Panc1 (cell line): ENCODE measurements at regions not wholly inside any gene's neighbourhood (a gene's known extent, or its start where the extent isn't known, plus 50 kb on each side); places are given as distances from the start of the nearest gene placed in this dataset.

ENCODE experiments used
- ATAC-seq: fragments of 200-7000 bp; cut with Tn5 transposase; 2 replicates; pipeline ENCODE4 v1.9.1; 2020; ENCODE audit warnings: mild to moderate bottlenecking, moderate library complexity
- BruUV-seq: library from RNA; stranded (reverse); fragments of 400-500 nt; replicated peaks from 2 replicates; lab custom pipeline; 2021; lab: Mats Ljungman, UMichigan
- CTCF ChIA-PET: fragments of 300-600 bp; sonication (Branson Sonifier 250); formaldehyde crosslinking; loops from one replicate; lab custom pipeline; 2022; ENCODE audit warnings: antibody characterized with exemption; lab: Charles Lee
- POLR2A ChIA-PET: fragments of 300-600 bp; sonication (Branson Sonifier 250); formaldehyde crosslinking; loops from one replicate; lab custom pipeline; 2022; ENCODE audit warnings: antibody characterized with exemption; lab: Charles Lee
- DNase-seq: peaks from one replicate; pipeline ENCODE4 v3.0.0-alpha.2; 2010; ENCODE audit warnings: low read depth, low spot score
- H3K27ac ChIP-seq: 2 replicates; pipeline ENCODE4 v1.5.1; 2011; ENCODE audit warnings: mild to moderate bottlenecking, low read length, inconsistent platforms
- H3K27me3 ChIP-seq: fragments of 200-500 bp; sonication (Bioruptor generic); 2 replicates; pipeline ENCODE4 v1.6.0; 2014; ENCODE audit warnings: low read length, inconsistent platforms; ENCODE audit not compliant: control insufficient read depth, insufficient read depth
- H3K36me3 ChIP-seq: fragments of 200-500 bp; sonication (Bioruptor generic); 2 replicates; pipeline ENCODE4 v1.5.1; 2014; ENCODE audit warnings: inconsistent platforms, mild to moderate bottlenecking, low read length, moderate library complexity; ENCODE audit not compliant: control insufficient read depth, insufficient read depth
- H3K4me1 ChIP-seq: 2 replicates; pipeline ENCODE4 v1.5.1; 2011; ENCODE audit warnings: inconsistent platforms, mild to moderate bottlenecking, low read length, moderate library complexity; ENCODE audit not compliant: control insufficient read depth, insufficient read depth
- H3K4me3 ChIP-seq, 2 experiments: 2 replicates each; pipeline ENCODE4 v1.5.1; 2011 to 2012; ENCODE audit warnings: low read depth in 2 of 2, low read length in 2 of 2, mild to moderate bottlenecking in 2 of 2, inconsistent platforms in 1 of 2, moderate library complexity in 1 of 2
- H3K9me3 ChIP-seq: fragments of 200-500 bp; sonication (Bioruptor generic); 2 replicates; pipeline ENCODE4 v1.5.1; 2014; ENCODE audit warnings: low read depth, mild to moderate bottlenecking, inconsistent platforms, low read length, moderate library complexity; ENCODE audit not compliant: control insufficient read depth, insufficient read depth
- POLR2AphosphoS5 ChIP-seq: IDR thresholded peaks from 2 replicates; pipeline ENCODE4 v1.6.1; 2012; ENCODE audit warnings: mild to moderate bottlenecking, low read depth, low read length, moderate library complexity
- SIN3A ChIP-seq: IDR thresholded peaks from 2 replicates; pipeline ENCODE4 v1.6.1; 2012; ENCODE audit warnings: low read depth, mild to moderate bottlenecking, low read length, moderate library complexity, borderline replicate concordance; ENCODE audit not compliant: insufficient read depth
- TCF7L2 ChIP-seq: IDR thresholded peaks from 2 replicates; pipeline ENCODE4 v1.6.1; 2011; ENCODE audit warnings: mild to moderate bottlenecking, low read depth, low read length, inconsistent platforms
- in situ Hi-C: cut with HindIII; loops from 2 replicates; pipeline ENCODE4 v1.10.0; 2016; ENCODE audit warnings: low sequenced_read_pairs, low pct_unique_long_range_greater_than_20kb
- intact Hi-C: fragments of 100-400 bp; cut with micrococcal nuclease; formaldehyde crosslinking; loops from one replicate; pipeline ENCODE4 v1.10.0; 2022; ENCODE audit not compliant: unreplicated experiment
- TF ChIP-seq, protein P1 (sequence below), 2 experiments: IDR thresholded peaks; 2 replicates each; pipeline ENCODE4 v1.6.1; 2011 to 2012; ENCODE audit warnings: low read depth in 2 of 2, control low read depth in 1 of 2, low read length in 1 of 2, mild to moderate bottlenecking in 1 of 2, moderate library complexity in 1 of 2; ENCODE audit not compliant: insufficient read depth in 1 of 2
- TF ChIP-seq, protein P2 (sequence below): fragments of 450-650 bp; IDR thresholded peaks from 2 replicates; pipeline ENCODE4 v1.5.1; 2017; ENCODE audit warnings: mild to moderate bottlenecking

DNA sequence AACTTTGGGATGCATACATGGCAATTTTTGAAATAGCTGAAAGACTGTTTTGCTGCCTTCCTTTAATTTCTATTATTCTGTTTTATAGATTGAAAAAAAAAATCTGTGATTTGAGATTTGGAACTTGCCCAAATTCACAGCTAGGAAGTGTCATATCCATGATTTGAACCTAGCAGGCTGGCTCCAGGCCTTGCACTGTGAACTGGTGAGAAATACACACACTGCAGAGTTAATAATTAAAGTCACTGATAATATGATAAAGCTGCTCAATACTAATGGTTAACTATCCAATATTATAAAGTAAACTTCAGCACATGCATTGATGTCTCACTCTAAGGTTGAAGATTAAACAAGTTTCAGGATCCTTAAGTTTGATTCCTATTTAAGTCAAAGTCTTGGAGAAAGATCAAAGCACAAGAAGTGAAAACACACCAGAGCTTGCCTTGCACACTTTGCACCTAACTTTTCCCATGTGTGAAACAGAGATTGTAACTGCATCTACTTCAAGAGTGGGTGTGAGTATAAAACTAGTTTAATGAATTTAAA, 150.6 kb upstream of the CCDC179 start:
- intact Hi-C loops (no loop called here), in situ Hi-C loops (no loop called here)
- Histone ChIP-seq H3K4me1 (no peaks in the 10 kb centered on the region), H3K36me3 (no peaks in the 10 kb centered on the region), H3K27me3 (no peaks in the 10 kb centered on the region), H3K27ac (no peak overlapping the region), H3K4me3 (no peak overlapping the region), H3K9me3 (no peaks in the 10 kb centered on the region)
- DNase-seq (no peak), ATAC-seq (no peak)
- POLR2A ChIA-PET = no interaction called here
- BruUV-seq = no TSS peak
- TF ChIP-seq SIN3A = no peak
- no peak for TF ChIP-seq POLR2AphosphoS5
- TF ChIP-seq, protein P1, sequence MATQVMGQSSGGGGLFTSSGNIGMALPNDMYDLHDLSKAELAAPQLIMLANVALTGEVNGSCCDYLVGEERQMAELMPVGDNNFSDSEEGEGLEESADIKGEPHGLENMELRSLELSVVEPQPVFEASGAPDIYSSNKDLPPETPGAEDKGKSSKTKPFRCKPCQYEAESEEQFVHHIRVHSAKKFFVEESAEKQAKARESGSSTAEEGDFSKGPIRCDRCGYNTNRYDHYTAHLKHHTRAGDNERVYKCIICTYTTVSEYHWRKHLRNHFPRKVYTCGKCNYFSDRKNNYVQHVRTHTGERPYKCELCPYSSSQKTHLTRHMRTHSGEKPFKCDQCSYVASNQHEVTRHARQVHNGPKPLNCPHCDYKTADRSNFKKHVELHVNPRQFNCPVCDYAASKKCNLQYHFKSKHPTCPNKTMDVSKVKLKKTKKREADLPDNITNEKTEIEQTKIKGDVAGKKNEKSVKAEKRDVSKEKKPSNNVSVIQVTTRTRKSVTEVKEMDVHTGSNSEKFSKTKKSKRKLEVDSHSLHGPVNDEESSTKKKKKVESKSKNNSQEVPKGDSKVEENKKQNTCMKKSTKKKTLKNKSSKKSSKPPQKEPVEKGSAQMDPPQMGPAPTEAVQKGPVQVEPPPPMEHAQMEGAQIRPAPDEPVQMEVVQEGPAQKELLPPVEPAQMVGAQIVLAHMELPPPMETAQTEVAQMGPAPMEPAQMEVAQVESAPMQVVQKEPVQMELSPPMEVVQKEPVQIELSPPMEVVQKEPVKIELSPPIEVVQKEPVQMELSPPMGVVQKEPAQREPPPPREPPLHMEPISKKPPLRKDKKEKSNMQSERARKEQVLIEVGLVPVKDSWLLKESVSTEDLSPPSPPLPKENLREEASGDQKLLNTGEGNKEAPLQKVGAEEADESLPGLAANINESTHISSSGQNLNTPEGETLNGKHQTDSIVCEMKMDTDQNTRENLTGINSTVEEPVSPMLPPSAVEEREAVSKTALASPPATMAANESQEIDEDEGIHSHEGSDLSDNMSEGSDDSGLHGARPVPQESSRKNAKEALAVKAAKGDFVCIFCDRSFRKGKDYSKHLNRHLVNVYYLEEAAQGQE (IDR thresholded peaks at IDR 0.05; ENCODE audit: insufficient read depth in 1 of 2, low read depth in 2 of 2, low read length in 1 of 2) = no peak
- no peak for TF ChIP-seq TCF7L2
- TF ChIP-seq, protein P2, sequence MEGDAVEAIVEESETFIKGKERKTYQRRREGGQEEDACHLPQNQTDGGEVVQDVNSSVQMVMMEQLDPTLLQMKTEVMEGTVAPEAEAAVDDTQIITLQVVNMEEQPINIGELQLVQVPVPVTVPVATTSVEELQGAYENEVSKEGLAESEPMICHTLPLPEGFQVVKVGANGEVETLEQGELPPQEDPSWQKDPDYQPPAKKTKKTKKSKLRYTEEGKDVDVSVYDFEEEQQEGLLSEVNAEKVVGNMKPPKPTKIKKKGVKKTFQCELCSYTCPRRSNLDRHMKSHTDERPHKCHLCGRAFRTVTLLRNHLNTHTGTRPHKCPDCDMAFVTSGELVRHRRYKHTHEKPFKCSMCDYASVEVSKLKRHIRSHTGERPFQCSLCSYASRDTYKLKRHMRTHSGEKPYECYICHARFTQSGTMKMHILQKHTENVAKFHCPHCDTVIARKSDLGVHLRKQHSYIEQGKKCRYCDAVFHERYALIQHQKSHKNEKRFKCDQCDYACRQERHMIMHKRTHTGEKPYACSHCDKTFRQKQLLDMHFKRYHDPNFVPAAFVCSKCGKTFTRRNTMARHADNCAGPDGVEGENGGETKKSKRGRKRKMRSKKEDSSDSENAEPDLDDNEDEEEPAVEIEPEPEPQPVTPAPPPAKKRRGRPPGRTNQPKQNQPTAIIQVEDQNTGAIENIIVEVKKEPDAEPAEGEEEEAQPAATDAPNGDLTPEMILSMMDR = no peak
- CTCF ChIA-PET = no interaction called here

DNA sequence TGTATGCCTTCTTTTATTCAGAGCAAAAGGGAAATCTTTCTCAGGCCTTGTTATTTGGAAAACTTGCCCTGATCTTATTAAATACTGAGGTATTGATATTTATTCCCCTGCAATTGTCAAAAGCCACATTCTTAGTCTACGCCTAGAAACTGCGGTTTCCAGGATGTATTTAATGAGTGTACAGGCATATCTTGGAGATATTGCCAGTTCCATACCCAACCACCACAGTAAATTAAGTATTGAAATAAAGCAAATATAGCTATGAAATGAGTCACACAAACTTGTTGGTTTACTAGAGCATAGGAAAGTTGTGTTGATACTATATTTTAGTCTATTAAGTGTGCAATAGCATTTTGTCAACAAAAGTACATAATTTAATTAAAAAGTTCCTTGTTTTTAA, 152.7 kb upstream of the CCDC179 start:
- DNase-seq (no peak), ATAC-seq (no peak)
- Histone ChIP-seq H3K36me3 (no peaks in the 10 kb centered on the region), H3K4me3 (no peak overlapping the region), H3K9me3 (no peaks in the 10 kb centered on the region), H3K4me1 (no peaks in the 10 kb centered on the region), H3K27me3 (no peaks in the 10 kb centered on the region), H3K27ac (no peak overlapping the region)
- ChIA-PET POLR2A (no interaction called here), CTCF (no interaction called here)
- intact Hi-C loops (no loop called here), in situ Hi-C loops (no loop called here)
- BruUV-seq = no TSS peak
- no peak for TF ChIP-seq TCF7L2
- TF ChIP-seq, protein P1 (IDR thresholded peaks at IDR 0.05; ENCODE audit: insufficient read depth in 1 of 2, low read depth in 2 of 2, low read length in 1 of 2) = no peak
- TF ChIP-seq POLR2AphosphoS5 = no peak
- TF ChIP-seq SIN3A = no peak
- TF ChIP-seq, protein P2 = no peak
